ENCODE measurements at regions not wholly inside any gene's neighbourhood (a gene's known extent, or its start where the extent isn't known, plus 50 kb on each side); places are given as distances from the start of the nearest gene placed in this dataset.

DNA sequence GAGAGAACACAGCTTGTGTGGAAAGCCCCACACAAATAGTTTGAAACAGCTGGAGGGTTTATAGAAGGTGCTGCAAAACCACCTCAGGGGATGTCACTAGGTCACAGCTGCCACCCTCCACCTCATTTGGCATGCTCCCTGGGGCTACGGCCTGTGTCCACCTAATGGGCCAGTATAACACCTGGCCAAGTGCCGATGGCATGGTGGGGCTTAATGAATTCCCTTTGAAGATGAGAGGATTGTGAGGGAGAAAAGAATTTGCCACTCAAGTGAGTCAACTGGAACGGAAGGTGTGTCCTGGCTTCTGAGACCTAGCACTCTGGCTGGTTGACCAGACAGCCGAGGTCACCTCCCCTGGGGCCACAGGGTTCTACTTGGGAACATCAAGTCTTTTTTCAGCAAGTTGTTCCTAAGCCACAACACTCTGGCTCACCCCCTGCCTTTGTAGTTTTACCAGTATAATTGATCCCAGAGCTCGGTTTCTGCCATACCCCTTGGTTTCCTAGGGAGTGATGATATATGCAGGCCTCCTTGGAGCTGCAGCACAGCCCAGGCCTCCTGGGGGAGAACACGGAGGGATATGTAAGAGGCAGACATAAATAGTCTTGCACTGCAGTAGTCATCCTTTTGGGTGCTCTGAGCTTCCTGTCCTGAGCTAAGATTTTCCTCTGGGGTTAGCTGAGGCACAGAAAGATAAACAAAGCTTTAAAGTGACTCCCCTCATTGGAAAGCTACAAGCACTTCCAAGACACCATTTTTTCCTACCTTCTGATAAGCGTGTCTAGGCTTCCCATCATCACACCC, 178.2 kb upstream of the LPP start:
- no peak for TF ChIP-seq EZH2phosphoT487 (IDR thresholded peaks at IDR 0.05; ENCODE audit: borderline replicate concordance, low read length)
- TF ChIP-seq, protein P1, sequence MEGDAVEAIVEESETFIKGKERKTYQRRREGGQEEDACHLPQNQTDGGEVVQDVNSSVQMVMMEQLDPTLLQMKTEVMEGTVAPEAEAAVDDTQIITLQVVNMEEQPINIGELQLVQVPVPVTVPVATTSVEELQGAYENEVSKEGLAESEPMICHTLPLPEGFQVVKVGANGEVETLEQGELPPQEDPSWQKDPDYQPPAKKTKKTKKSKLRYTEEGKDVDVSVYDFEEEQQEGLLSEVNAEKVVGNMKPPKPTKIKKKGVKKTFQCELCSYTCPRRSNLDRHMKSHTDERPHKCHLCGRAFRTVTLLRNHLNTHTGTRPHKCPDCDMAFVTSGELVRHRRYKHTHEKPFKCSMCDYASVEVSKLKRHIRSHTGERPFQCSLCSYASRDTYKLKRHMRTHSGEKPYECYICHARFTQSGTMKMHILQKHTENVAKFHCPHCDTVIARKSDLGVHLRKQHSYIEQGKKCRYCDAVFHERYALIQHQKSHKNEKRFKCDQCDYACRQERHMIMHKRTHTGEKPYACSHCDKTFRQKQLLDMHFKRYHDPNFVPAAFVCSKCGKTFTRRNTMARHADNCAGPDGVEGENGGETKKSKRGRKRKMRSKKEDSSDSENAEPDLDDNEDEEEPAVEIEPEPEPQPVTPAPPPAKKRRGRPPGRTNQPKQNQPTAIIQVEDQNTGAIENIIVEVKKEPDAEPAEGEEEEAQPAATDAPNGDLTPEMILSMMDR (IDR thresholded peaks at IDR 0.05; ENCODE audit: low read depth, low read length, poor library complexity, severe bottlenecking): peak; percentile 14
- Histone ChIP-seq H3K27me3 (ENCODE audit: control insufficient read depth, low read length) (no peaks in the 10 kb centered on the region), H3K9me3 (ENCODE audit: control insufficient read depth, insufficient read depth, low read length) (peaks cover 9% of the 10 kb centered on the region), H3K4me2 (ENCODE audit: low read length) (peak overlapping the region; percentile 84), H3K27ac (ENCODE audit: low read depth, low read length) (peak overlapping the region; percentile 99), H3F3A (ENCODE audit: control insufficient read depth, insufficient read depth) (peaks cover 93% of the 10 kb centered on the region), H3K36me3 (ENCODE audit: control insufficient read depth, low read length) (peaks cover 37% of the 10 kb centered on the region), H3K4me1 (ENCODE audit: control insufficient read depth, low read length) (peaks cover 100% of the 10 kb centered on the region), H3K9me2 (replicated peaks; ENCODE audit: control insufficient read depth, low read length) (no peaks in the 10 kb centered on the region), H4K20me1 (ENCODE audit: control insufficient read depth, insufficient read depth, low read depth, low read length) (no peaks in the 10 kb centered on the region), H3K79me2 (ENCODE audit: control insufficient read depth, low read length) (peaks cover 27% of the 10 kb centered on the region), H3K4me3 (ENCODE audit: low read length) (peak overlapping the region; percentile 63)

DNA sequence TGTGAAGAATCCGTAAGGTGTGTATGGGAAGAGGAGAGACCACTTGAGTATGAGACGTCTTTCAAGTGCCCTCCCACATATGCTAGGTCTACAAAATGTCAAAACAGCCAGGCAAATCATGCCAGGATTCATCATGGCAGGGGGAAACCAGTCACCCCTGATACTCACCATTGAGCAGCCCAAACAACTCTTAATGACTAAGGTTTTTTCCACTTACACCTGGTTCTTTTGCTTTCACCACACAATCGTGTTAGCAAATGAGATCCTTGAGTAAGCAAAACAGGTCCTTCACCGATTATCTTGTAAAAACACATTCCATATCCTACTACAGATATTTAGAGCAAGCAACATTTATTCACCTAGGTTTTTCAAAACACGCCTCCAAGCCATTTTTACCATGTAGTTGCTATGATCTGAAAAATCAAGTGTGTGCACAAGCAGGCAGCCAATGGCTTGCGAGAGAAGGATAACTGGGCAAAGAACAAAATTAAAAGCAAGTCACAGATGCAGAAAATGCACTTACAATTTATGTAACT, 177.5 kb upstream of the LPP start:
- Histone ChIP-seq H3K27ac (ENCODE audit: low read depth, low read length) (peak overlapping the region; percentile 99), H3K79me2 (ENCODE audit: control insufficient read depth, low read length) (peaks cover 20% of the 10 kb centered on the region), H4K20me1 (ENCODE audit: control insufficient read depth, insufficient read depth, low read depth, low read length) (no peaks in the 10 kb centered on the region), H3K9me3 (ENCODE audit: control insufficient read depth, insufficient read depth, low read length) (peaks cover 9% of the 10 kb centered on the region), H3K36me3 (ENCODE audit: control insufficient read depth, low read length) (peaks cover 30% of the 10 kb centered on the region), H3K4me1 (ENCODE audit: control insufficient read depth, low read length) (peaks cover 100% of the 10 kb centered on the region), H3K9me2 (replicated peaks; ENCODE audit: control insufficient read depth, low read length) (no peaks in the 10 kb centered on the region), H3F3A (ENCODE audit: control insufficient read depth, insufficient read depth) (peaks cover 93% of the 10 kb centered on the region), H3K27me3 (ENCODE audit: control insufficient read depth, low read length) (no peaks in the 10 kb centered on the region), H3K4me2 (ENCODE audit: low read length) (peak overlapping the region; percentile 84), H3K4me3 (ENCODE audit: low read length) (peak overlapping the region; percentile 63)
- TF ChIP-seq, protein P1 (IDR thresholded peaks at IDR 0.05; ENCODE audit: low read depth, low read length, poor library complexity, severe bottlenecking): no peak
- TF ChIP-seq EZH2phosphoT487 (IDR thresholded peaks at IDR 0.05; ENCODE audit: borderline replicate concordance, low read length): no peak

DNA sequence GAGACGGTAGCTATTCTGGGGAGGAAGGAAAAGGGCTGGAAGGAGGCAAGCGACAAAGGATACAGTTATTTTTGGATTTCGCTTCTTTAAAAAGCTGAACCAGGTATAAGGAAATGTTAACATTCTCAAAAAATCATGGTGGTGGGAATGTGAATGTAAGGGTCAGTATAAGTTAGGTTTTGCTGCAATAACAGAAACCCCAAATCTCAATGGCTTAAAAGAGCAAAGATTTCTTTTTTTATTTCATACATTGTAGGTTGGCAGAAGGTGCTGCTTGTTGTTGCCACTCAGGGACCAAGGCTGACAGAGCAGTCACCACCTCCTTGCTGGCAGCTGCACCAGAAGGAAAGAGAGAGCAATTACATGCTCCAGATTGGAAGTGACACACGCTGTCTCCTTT, 176.3 kb upstream of the LPP start:
- H3K4me1 ChIP-seq (ENCODE audit: control insufficient read depth, low read length): peaks cover 100% of the 10 kb centered on the region
- no peak for TF ChIP-seq EZH2phosphoT487 (IDR thresholded peaks at IDR 0.05; ENCODE audit: borderline replicate concordance, low read length)
- TF ChIP-seq, protein P1 (IDR thresholded peaks at IDR 0.05; ENCODE audit: low read depth, low read length, poor library complexity, severe bottlenecking): no peak
- H3K79me2 ChIP-seq (ENCODE audit: control insufficient read depth, low read length): peaks cover 10% of the 10 kb centered on the region
- peaks cover 94% of the 10 kb centered on the region for H3F3A ChIP-seq (ENCODE audit: control insufficient read depth, insufficient read depth)
- no peaks in the 10 kb centered on the region for H3K27me3 ChIP-seq (ENCODE audit: control insufficient read depth, low read length)
- H3K4me3 ChIP-seq (ENCODE audit: low read length): peak overlapping the region; percentile 65
- peak overlapping the region; percentile 80 for H3K4me2 ChIP-seq (ENCODE audit: low read length)
- no peaks in the 10 kb centered on the region for H4K20me1 ChIP-seq (ENCODE audit: control insufficient read depth, insufficient read depth, low read depth, low read length)
- H3K36me3 ChIP-seq (ENCODE audit: control insufficient read depth, low read length): peaks cover 28% of the 10 kb centered on the region
- peaks cover 9% of the 10 kb centered on the region for H3K9me3 ChIP-seq (ENCODE audit: control insufficient read depth, insufficient read depth, low read length)
- no peaks in the 10 kb centered on the region for H3K9me2 ChIP-seq (replicated peaks; ENCODE audit: control insufficient read depth, low read length)
- peak overlapping the region; percentile 99 for H3K27ac ChIP-seq (ENCODE audit: low read depth, low read length)
